SK-N-SH (cell line): ENCODE measurements at regions not wholly inside any gene's neighbourhood (a gene's known extent, or its start where the extent isn't known, plus 50 kb on each side); places are given as distances from the start of the nearest gene placed in this dataset.

Experiments
- CTCF ChIA-PET: fragments of 300-600, 350-600 bp; formaldehyde crosslinking; extraction: SDS; loops from one replicate; lab custom pipeline; 2021; lab: Yijun Ruan, JAX
- POLR2A ChIA-PET: fragments of 350-600 bp; sonication (Branson Sonifier 250); formaldehyde crosslinking; extraction: SDS; loops from one replicate; lab custom pipeline; 2020; ENCODE audit warnings: antibody characterized with exemption, inconsistent platforms; lab: Yijun Ruan, JAX
- DNase-seq: peaks from one replicate; pipeline ENCODE4 v3.0.0; 2012
- H2AFZ ChIP-seq: fragments of 200-600 bp; sonication (generic); 2 replicates; pipeline ENCODE4 v1.8.1; 2016; ENCODE audit warnings: antibody characterized with exemption, mild to moderate bottlenecking, low read depth
- H3F3A ChIP-seq: fragments of 200-600 bp; sonication (generic); replicated peaks from 2 replicates; pipeline ENCODE3; 2016; ENCODE audit warnings: antibody characterized with exemption, mild to moderate bottlenecking; ENCODE audit not compliant: insufficient read depth
- H3K27ac ChIP-seq, 2 experiments: fragments of 200-500 bp in 1 of 2; fragments of 200-600 bp in 1 of 2; sonication (Bioruptor generic) in 1 of 2; sonication (generic), shearing (Covaris generic) in 1 of 2; 2 replicates each; pipeline versions ENCODE4 v1.5.1 to v1.6.1; 2014 to 2016; ENCODE audit warnings: low read depth in 2 of 2, inconsistent platforms in 1 of 2, low read length in 1 of 2, mild to moderate bottlenecking in 1 of 2, mixed read lengths in 1 of 2
- H3K27me3 ChIP-seq: fragments of 200-600 bp; sonication (generic), shearing (Covaris generic); 2 replicates; pipeline ENCODE4 v1.6.1; 2016; ENCODE audit warnings: mixed run types; ENCODE audit not compliant: insufficient read depth
- H3K36me3 ChIP-seq, 2 experiments: fragments of 200-500 bp in 1 of 2; fragments of 200-600 bp in 1 of 2; sonication (Bioruptor generic) in 1 of 2; sonication (generic) in 1 of 2; replicated peaks in 1 of 2; 2 replicates each; pipeline versions ENCODE3 to v1.5.1; 2014 to 2016; ENCODE audit warnings: low read length in 1 of 2, mild to moderate bottlenecking in 1 of 2; ENCODE audit not compliant: insufficient read depth in 2 of 2, control insufficient read depth in 1 of 2
- H3K4me1 ChIP-seq, 2 experiments: fragments of 200-500 bp in 1 of 2; fragments of 200-600 bp in 1 of 2; sonication (Bioruptor generic) in 1 of 2; sonication (generic), shearing (Covaris generic) in 1 of 2; 2 replicates each; pipeline versions ENCODE4 v1.5.1 to v1.6.1; 2014 to 2016; ENCODE audit warnings: low read depth in 1 of 2, low read length in 1 of 2, mixed run types in 1 of 2; ENCODE audit not compliant: insufficient read depth in 2 of 2, control insufficient read depth in 1 of 2
- H3K4me2 ChIP-seq: fragments of 200-600 bp; sonication (generic), shearing (Covaris generic); 2 replicates; pipeline ENCODE4 v1.6.1; 2017; ENCODE audit warnings: mixed run types
- H3K4me3 ChIP-seq, 2 experiments: fragments of 200-500 bp in 1 of 2; fragments of 200-600 bp in 1 of 2; sonication (Bioruptor generic) in 1 of 2; sonication (generic), shearing (Covaris generic) in 1 of 2; 2 replicates each; pipeline versions ENCODE4 v1.5.1 to v1.8.1; 2014 to 2016; ENCODE audit warnings: low read depth in 2 of 2, inconsistent platforms in 1 of 2, low read length in 1 of 2, mild to moderate bottlenecking in 1 of 2, mixed read lengths in 1 of 2, moderate library complexity in 1 of 2
- H3K79me2 ChIP-seq: fragments of 200-600 bp; sonication (generic); 2 replicates; pipeline ENCODE4 v1.8.1; 2017; ENCODE audit warnings: mild to moderate bottlenecking; ENCODE audit not compliant: insufficient read depth
- H3K9ac ChIP-seq: fragments of 200-600 bp; sonication (generic); 2 replicates; pipeline ENCODE4 v1.6.1; 2017; ENCODE audit warnings: mixed run types
- H3K9me2 ChIP-seq: fragments of 200-600 bp; sonication (generic); 2 replicates; pipeline ENCODE4 v1.6.1; 2017; ENCODE audit warnings: mixed run types
- H3K9me3 ChIP-seq: fragments of 200-600 bp; sonication (generic); 2 replicates; pipeline ENCODE4 v1.6.1; 2017; ENCODE audit warnings: mixed run types, mild to moderate bottlenecking, moderate library complexity
- H4K20me1 ChIP-seq: fragments of 200-600 bp; sonication (generic); 2 replicates; pipeline ENCODE4 v1.6.1; 2017; ENCODE audit warnings: mild to moderate bottlenecking, mixed run types; ENCODE audit not compliant: insufficient read depth
- EZH2phosphoT487 ChIP-seq: fragments of 200-600 bp; sonication (generic); IDR thresholded peaks from 2 replicates; pipeline ENCODE4 v1.6.1; 2017; ENCODE audit warnings: low read depth, mixed run types, mild to moderate bottlenecking, antibody characterized with exemption, moderate library complexity, borderline replicate concordance
- FOSL2 ChIP-seq: IDR thresholded peaks from 2 replicates; pipeline ENCODE4 v1.4.0; 2012; ENCODE audit warnings: low read depth, mild to moderate bottlenecking, moderate library complexity, borderline replicate concordance
- FOXJ3 ChIP-seq: sonication (generic); formaldehyde crosslinking; IDR thresholded peaks from 2 replicates; pipeline ENCODE4 v1.5.1; 2020; ENCODE audit warnings: mild to moderate bottlenecking, missing genetic modification reagents
- FOXM1 ChIP-seq: IDR thresholded peaks from 2 replicates; pipeline ENCODE4 v1.4.0; 2012; ENCODE audit warnings: low read depth, mild to moderate bottlenecking
- GATA2 ChIP-seq: sonication (generic); formaldehyde crosslinking; IDR thresholded peaks from 2 replicates; pipeline ENCODE4 v1.5.0; 2020; ENCODE audit warnings: mild to moderate bottlenecking, missing genetic modification reagents
- MEF2A ChIP-seq: IDR thresholded peaks from 2 replicates; pipeline ENCODE4 v1.4.0; 2012; ENCODE audit warnings: low read depth, borderline replicate concordance
- MXI1 ChIP-seq: IDR thresholded peaks from 2 replicates; pipeline ENCODE4 v1.6.1; 2012; ENCODE audit warnings: mild to moderate bottlenecking, low read depth, low read length, improper control_type of control experiment
- NFIC ChIP-seq: IDR thresholded peaks from 2 replicates; pipeline ENCODE4 v1.4.0; 2012; ENCODE audit warnings: borderline replicate concordance
- NRF1 ChIP-seq: IDR thresholded peaks from 2 replicates; pipeline ENCODE4 v1.6.1; 2012; ENCODE audit warnings: low read depth, mild to moderate bottlenecking, low read length
- POLR2AphosphoS5 ChIP-seq: IDR thresholded peaks from 2 replicates; pipeline ENCODE4 v1.6.1; 2012; ENCODE audit warnings: low read depth, low read length
- RAD21 ChIP-seq: IDR thresholded peaks from 2 replicates; pipeline ENCODE4 v1.6.1; 2012; ENCODE audit warnings: mild to moderate bottlenecking, low read length
- RCOR1 ChIP-seq: fragments of 150-350 bp; IDR thresholded peaks from 2 replicates; pipeline ENCODE4 v1.6.1; 2017; ENCODE audit warnings: antibody characterized with exemption, low read length
- REST ChIP-seq: IDR thresholded peaks from 2 replicates; pipeline ENCODE4 v1.6.1; 2012; ENCODE audit warnings: mild to moderate bottlenecking, low read depth, low read length, moderate library complexity
- RFX5 ChIP-seq: IDR thresholded peaks from 2 replicates; pipeline ENCODE4 v1.6.1; 2012; ENCODE audit warnings: mild to moderate bottlenecking, improper control_type of control experiment, low read length
- RXRA ChIP-seq: IDR thresholded peaks from 2 replicates; pipeline ENCODE4 v1.4.0; 2012; ENCODE audit warnings: low read depth, mild to moderate bottlenecking, borderline replicate concordance
- SIN3A ChIP-seq: IDR thresholded peaks from 2 replicates; pipeline ENCODE4 v1.6.1; 2012; ENCODE audit warnings: low read depth, mild to moderate bottlenecking, low read length, moderate library complexity, borderline replicate concordance
- TEAD4 ChIP-seq: IDR thresholded peaks from 2 replicates; pipeline ENCODE4 v1.4.0; 2012; ENCODE audit warnings: mild to moderate bottlenecking, borderline replicate concordance; ENCODE audit not compliant: insufficient read depth
- YY1 ChIP-seq: IDR thresholded peaks from 2 replicates; pipeline ENCODE4 v1.4.0; 2012; ENCODE audit warnings: low read depth, mild to moderate bottlenecking
- WGBS: methylation state at CpG from one replicate; pipeline ENCODE4 v1.1.6; 2017; ENCODE audit warnings: low lambda C conversion rate; 5-methylcytosine and 5-hydroxymethylcytosine counted together
- TF ChIP-seq, protein P1 (sequence below): fragments of 150-350 bp; IDR thresholded peaks from 2 replicates; pipeline ENCODE4 v1.6.1; 2016; ENCODE audit warnings: mild to moderate bottlenecking, low read depth, low read length

GRCh38 chr6:164230259-164230658 is 815.7 kb downstream of the QKI start:
- Histone ChIP-seq H3F3A (no peaks in the 10 kb centered on the region), H3K4me2 (no peak overlapping the region), H3K27me3 (no peaks in the 10 kb centered on the region), H3K9me2 (no peaks in the 10 kb centered on the region), H3K36me3 (no peaks in the 10 kb centered on the region), H3K9me3 (no peaks in the 10 kb centered on the region), H4K20me1 (no peaks in the 10 kb centered on the region), H3K4me3 (no peak overlapping the region), H3K9ac (no peak overlapping the region), H3K79me2 (no peaks in the 10 kb centered on the region), H3K4me1 (no peaks in the 10 kb centered on the region), H2AFZ (no peak overlapping the region), H3K27ac (no peak overlapping the region)
- 31% methylated on average over 6 of the region's 6 CpGs for WGBS
- no peak for TF ChIP-seq GATA2 (CRISPR knock-in tag)
- TF ChIP-seq RXRA = no peak
- no peak for TF ChIP-seq POLR2AphosphoS5
- TF ChIP-seq RAD21 = no peak
- no peak for TF ChIP-seq EZH2phosphoT487
- no peak for TF ChIP-seq TEAD4
- TF ChIP-seq FOXM1 = no peak
- no peak for TF ChIP-seq FOSL2
- TF ChIP-seq FOXJ3 (CRISPR knock-in tag) = no peak
- TF ChIP-seq YY1 = no peak
- no peak for TF ChIP-seq RFX5
- no peak for TF ChIP-seq NRF1
- no peak for TF ChIP-seq MEF2A
- no peak for TF ChIP-seq MXI1
- no peak for TF ChIP-seq SIN3A
- no peak for TF ChIP-seq NFIC
- TF ChIP-seq, protein P1, sequence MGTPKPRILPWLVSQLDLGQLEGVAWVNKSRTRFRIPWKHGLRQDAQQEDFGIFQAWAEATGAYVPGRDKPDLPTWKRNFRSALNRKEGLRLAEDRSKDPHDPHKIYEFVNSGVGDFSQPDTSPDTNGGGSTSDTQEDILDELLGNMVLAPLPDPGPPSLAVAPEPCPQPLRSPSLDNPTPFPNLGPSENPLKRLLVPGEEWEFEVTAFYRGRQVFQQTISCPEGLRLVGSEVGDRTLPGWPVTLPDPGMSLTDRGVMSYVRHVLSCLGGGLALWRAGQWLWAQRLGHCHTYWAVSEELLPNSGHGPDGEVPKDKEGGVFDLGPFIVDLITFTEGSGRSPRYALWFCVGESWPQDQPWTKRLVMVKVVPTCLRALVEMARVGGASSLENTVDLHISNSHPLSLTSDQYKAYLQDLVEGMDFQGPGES = no peak
- no peak for TF ChIP-seq RCOR1
- no peak for TF ChIP-seq REST
- DNase-seq = no peak
- CTCF ChIA-PET = no interaction called here
- POLR2A ChIA-PET = no interaction called here
